Muscle of arm (tissue), 1 donor: ENCODE measurements at regions not wholly inside any gene's neighbourhood (a gene's known extent, or its start where the extent isn't known, plus 50 kb on each side); places are given as distances from the start of the nearest gene placed in this dataset.
"Not testable (repeated sequence)": the region's sequence is repeated elsewhere in the genome, so short reads cannot be mapped to it uniquely, and the experiment has no call there.

ENCODE experiments used
- DNase-seq: peaks from one replicate; pipeline ENCODE4 v3.0.0-alpha.2; 2013

GRCh38 chr16:27638833-27639560 lies 89.1 kb downstream of the KATNIP start:
- DNase-seq: no peak

GRCh38 chr16:27639561-27640276 lies 89.8 kb downstream of the KATNIP start:
- peak; percentile 42 for DNase-seq

- no peak for DNase-seq
These were observed 90.3 kb downstream of the KATNIP start for GRCh38 chr16:27640277-27640600.

- no peak for DNase-seq
These were observed 91.3 kb downstream of the KATNIP start for GRCh38 chr16:27641260-27641659.

GRCh38 chr16:27641734-27642415 lies 91.9 kb downstream of the KATNIP start:
- DNase-seq: not testable (repeated sequence)

- no peak for DNase-seq
These were observed 92.8 kb downstream of the KATNIP start for GRCh38 chr16:27642756-27643155.

- no peak for DNase-seq
These were observed 94.2 kb downstream of the KATNIP start for GRCh38 chr16:27644165-27644564.

- no peak for DNase-seq
These were observed 95.5 kb downstream of the KATNIP start for GRCh38 chr16:27645396-27645795.

- no peak for DNase-seq
These were observed 96.9 kb downstream of the KATNIP start for GRCh38 chr16:27646806-27647205.

- DNase-seq: no peak
These were observed 99.1 kb downstream of the KATNIP start for GRCh38 chr16:27649021-27649420.

GRCh38 chr16:27650073-27650701 lies 100.2 kb downstream of the KATNIP start:
- no peak for DNase-seq

GRCh38 chr16:27651301-27651700 lies 101.4 kb downstream of the KATNIP start:
- DNase-seq: no peak

- DNase-seq: no peak
These were observed 107.9 kb downstream of the KATNIP start for GRCh38 chr16:27657811-27658210.

- DNase-seq: no peak
These were observed 110.6 kb downstream of the KATNIP start for GRCh38 chr16:27660507-27660906.

- not testable (repeated sequence) for DNase-seq
These were observed 113.3 kb downstream of the KATNIP start for GRCh38 chr16:27663235-27663634.

- DNase-seq: no peak
These were observed 115.9 kb downstream of the KATNIP start for GRCh38 chr16:27665881-27666280.

- no peak for DNase-seq
These were observed 120.3 kb downstream of the KATNIP start for GRCh38 chr16:27670071-27670810.

GRCh38 chr16:27671410-27671809 lies 121.5 kb downstream of the KATNIP start:
- DNase-seq: no peak

GRCh38 chr16:27676839-27677238 lies 126.9 kb downstream of the KATNIP start:
- no peak for DNase-seq

- DNase-seq: no peak
These were observed 127.3 kb downstream of the KATNIP start for GRCh38 chr16:27677263-27677662.

GRCh38 chr16:27678955-27679354 lies 129.0 kb downstream of the KATNIP start:
- no peak for DNase-seq

- no peak for DNase-seq
These were observed 130.0 kb downstream of the KATNIP start for GRCh38 chr16:27679899-27680298.
